Right atrium auricular region (tissue), 2 donors: ENCODE measurements at regions not wholly inside any gene's neighbourhood (a gene's known extent, or its start where the extent isn't known, plus 50 kb on each side); places are given as distances from the start of the nearest gene placed in this dataset.

Source experiments
- DNase-seq: peaks from one replicate; pipeline ENCODE4 v3.0.0-alpha.2; 2019; ENCODE audit warnings: low spot score
- H3K27ac ChIP-seq, 2 donors: fragments of 200-600 bp; sonication (generic); 1 replicate in 1 of 2; 2 replicates in 1 of 2; pipeline ENCODE4 v1.5.1; 2016 to 2019
- H3K27me3 ChIP-seq, 2 donors: fragments of 200-600 bp; sonication (generic); one replicate each; pipeline versions ENCODE4 v1.5.1 to v1.6.0; 2017 to 2019
- H3K36me3 ChIP-seq: fragments of 200-600 bp; sonication (generic); one replicate; pipeline ENCODE4 v1.5.1; 2016
- H3K4me1 ChIP-seq, 2 donors: fragments of 200-600 bp; sonication (generic); one replicate each; pipeline versions ENCODE4 v1.5.1 to v1.6.0; 2017 to 2019
- H3K4me3 ChIP-seq, 2 donors: fragments of 200-600 bp; sonication (generic); 1 replicate in 1 of 2; 2 replicates in 1 of 2; pipeline ENCODE4 v1.5.1; 2017 to 2019; ENCODE audit warnings: mild to moderate bottlenecking in 1 of 2, moderate library complexity in 1 of 2
- H3K9me3 ChIP-seq, 2 donors: fragments of 200-600 bp; sonication (generic); one replicate each; pipeline ENCODE4 v1.5.1; 2019
- TF ChIP-seq, protein P1 (sequence below), 2 donors: fragments of 200-600 bp; sonication (generic); IDR thresholded peaks; one replicate each; pipeline ENCODE4 v1.5.1; 2019; ENCODE audit warnings: antibody characterized with exemption in 2 of 2

DNA sequence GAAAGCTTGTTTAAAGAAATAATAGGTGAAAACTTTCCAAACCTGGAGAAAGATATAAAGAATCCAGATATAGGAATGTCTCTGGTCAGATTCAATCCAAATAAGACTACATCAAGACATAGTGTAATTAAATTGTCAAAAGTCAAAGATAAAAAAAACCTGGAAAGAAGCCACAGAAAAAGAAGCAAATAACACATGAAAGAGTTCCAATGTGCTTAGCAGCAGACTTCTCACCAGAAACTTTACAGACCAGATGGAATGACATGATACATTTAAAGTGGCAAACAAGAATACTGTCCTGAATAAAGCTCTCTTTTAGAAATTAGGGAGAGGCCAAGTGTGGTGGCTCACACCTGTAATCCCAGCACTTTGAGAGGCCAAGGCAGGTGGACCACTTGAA is 1039.9 kb downstream of the KCNT2 start:
- H3K36me3 ChIP-seq, result no peaks in the 10 kb centered on the region
- H3K9me3 ChIP-seq, result peaks cover 0 to 11% of the 10 kb centered on the region in 2 donors
- TF ChIP-seq, protein P1, sequence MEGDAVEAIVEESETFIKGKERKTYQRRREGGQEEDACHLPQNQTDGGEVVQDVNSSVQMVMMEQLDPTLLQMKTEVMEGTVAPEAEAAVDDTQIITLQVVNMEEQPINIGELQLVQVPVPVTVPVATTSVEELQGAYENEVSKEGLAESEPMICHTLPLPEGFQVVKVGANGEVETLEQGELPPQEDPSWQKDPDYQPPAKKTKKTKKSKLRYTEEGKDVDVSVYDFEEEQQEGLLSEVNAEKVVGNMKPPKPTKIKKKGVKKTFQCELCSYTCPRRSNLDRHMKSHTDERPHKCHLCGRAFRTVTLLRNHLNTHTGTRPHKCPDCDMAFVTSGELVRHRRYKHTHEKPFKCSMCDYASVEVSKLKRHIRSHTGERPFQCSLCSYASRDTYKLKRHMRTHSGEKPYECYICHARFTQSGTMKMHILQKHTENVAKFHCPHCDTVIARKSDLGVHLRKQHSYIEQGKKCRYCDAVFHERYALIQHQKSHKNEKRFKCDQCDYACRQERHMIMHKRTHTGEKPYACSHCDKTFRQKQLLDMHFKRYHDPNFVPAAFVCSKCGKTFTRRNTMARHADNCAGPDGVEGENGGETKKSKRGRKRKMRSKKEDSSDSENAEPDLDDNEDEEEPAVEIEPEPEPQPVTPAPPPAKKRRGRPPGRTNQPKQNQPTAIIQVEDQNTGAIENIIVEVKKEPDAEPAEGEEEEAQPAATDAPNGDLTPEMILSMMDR (IDR thresholded peaks at IDR 0.05), result no peak
- no peaks in the 10 kb centered on the region for H3K4me1 ChIP-seq
- no peak overlapping the region for H3K4me3 ChIP-seq
- no peak overlapping the region for H3K27ac ChIP-seq
- no peak for DNase-seq
- H3K27me3 ChIP-seq, result no peaks in the 10 kb centered on the region

DNA sequence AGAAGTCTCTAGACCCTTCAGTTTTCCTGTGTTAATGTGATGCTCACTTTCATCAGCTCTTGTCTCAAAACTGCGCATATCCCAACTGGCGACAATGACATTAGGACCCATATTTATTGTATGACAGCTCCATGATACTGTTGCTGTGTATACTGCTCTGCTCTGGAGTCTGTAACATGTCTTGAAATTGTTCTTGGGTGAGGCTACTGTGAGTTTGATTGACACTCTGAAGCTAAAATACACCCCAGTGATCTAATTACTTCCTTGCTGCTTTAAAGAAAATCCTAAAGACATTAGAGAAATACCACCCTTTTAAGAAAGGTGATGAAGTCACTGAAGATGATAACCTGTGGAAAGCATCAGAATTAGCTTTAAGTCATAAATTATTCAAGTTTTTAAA is 1046.2 kb downstream of the KCNT2 start:
- TF ChIP-seq, protein P1 (IDR thresholded peaks at IDR 0.05), result no peak
- no peak for DNase-seq
- Histone ChIP-seq H3K9me3 (no peaks in the 10 kb centered on the region), H3K27me3 (no peaks in the 10 kb centered on the region), H3K4me1 (no peaks in the 10 kb centered on the region), H3K36me3 (no peaks in the 10 kb centered on the region), H3K27ac (no peak overlapping the region), H3K4me3 (no peak overlapping the region)

DNA sequence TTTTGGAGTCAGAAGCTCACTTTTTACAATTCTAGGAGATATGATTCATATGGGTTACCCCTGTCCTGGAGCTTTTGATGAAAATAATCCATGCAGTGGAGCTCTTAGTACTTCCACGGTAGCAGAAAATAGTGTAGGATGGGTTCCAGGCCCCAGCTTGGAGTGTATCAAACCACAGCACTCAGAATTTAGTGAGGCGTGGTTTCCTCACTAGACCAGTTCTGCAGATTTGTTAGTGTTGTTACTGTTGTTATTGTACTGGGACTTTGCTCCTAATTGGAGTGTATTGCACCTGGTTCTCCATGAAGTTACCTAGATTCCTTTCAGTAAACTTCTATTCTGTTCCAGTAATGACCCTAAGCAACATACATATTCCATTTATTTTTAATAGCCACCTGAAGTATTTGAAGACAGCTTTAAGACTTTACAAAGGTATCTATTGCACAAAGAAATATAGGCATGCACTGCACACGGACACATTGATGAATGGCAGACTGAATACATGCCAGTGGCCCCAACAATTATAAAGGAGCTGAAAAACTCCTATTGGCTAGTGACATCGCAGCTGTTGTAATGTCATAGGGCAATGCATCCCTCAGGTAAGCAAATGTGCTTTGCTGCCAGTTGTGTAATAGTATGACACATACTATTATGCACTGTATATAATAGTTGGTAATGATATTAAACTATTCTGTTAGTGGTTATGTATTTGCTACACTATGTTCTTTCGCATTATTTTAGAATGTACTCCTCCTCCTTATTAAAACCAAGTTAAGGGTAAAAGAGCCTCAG is 1058.0 kb downstream of the KCNT2 start:
- Histone ChIP-seq H3K27me3 (no peaks in the 10 kb centered on the region), H3K9me3 (no peaks in the 10 kb centered on the region), H3K4me3 (no peak overlapping the region), H3K4me1 (no peaks in the 10 kb centered on the region), H3K27ac (no peak overlapping the region), H3K36me3 (no peaks in the 10 kb centered on the region)
- no peak for DNase-seq
- TF ChIP-seq, protein P1 (IDR thresholded peaks at IDR 0.05), result no peak

DNA sequence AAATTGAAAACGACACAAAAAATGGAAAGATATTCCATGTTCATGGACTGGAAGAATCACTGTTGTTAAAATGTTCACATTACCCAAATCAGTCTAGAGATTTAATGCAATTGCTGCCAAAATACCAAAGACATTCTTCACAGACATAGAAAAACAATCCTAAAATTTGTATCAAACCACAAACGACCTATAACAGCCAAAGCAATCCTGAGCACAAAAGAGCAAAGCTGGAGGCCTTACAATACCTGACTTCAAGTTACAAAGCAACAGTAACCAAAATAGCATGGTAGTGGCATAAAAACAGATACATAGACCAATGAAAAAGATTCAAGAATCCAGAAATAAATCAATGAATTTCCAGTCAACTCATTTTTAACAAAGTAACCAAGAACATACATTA is 1077.3 kb downstream of the KCNT2 start:
- no peak overlapping the region for H3K27ac ChIP-seq
- H3K36me3 ChIP-seq, result no peaks in the 10 kb centered on the region
- H3K4me1 ChIP-seq, result no peaks in the 10 kb centered on the region
- no peaks in the 10 kb centered on the region for H3K9me3 ChIP-seq
- no peak for DNase-seq
- H3K27me3 ChIP-seq, result no peaks in the 10 kb centered on the region
- TF ChIP-seq, protein P1 (IDR thresholded peaks at IDR 0.05), result no peak
- H3K4me3 ChIP-seq, result no peak overlapping the region

DNA sequence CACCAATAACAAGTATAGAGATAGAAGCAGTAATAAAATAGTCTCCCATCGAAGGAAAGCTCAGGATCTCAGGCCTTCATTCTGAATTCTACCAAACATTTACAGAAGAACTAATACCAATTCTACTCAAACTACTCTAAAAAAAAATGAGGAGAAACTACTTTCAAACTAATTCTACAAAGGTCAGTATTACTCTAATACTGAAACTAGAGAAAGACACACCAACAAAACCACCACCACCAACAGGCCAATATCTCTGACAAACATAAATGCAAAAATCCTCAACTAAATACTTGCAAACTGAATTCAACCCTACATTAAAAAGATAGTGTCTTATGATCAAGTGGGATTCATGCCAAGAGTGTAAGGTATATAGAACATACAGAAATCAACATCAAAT is 1078.4 kb downstream of the KCNT2 start:
- Histone ChIP-seq H3K36me3 (no peaks in the 10 kb centered on the region), H3K9me3 (no peaks in the 10 kb centered on the region), H3K4me1 (no peaks in the 10 kb centered on the region), H3K27me3 (no peaks in the 10 kb centered on the region), H3K27ac (no peak overlapping the region), H3K4me3 (no peak overlapping the region)
- TF ChIP-seq, protein P1 (IDR thresholded peaks at IDR 0.05), result no peak
- no peak for DNase-seq

DNA sequence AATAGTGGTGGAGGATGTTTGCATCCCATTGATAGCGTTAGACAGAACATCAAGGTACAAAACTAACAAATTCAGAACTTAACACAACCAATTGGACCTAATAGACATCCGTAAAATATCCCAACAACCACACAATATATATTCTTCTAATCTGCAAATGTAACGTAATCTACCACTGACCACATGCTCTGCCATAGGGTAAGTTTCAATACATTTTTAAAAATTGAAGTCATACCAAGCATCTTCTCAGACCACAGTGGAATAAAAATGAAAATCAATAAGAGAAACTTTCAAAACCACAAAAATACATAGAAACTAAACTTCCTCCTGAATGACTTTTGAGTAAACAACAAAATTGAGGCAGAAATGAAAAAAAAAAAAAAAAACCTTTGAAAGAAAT is 1087.5 kb downstream of the KCNT2 start:
- Histone ChIP-seq H3K4me3 (no peak overlapping the region), H3K9me3 (no peaks in the 10 kb centered on the region), H3K36me3 (no peaks in the 10 kb centered on the region), H3K4me1 (no peaks in the 10 kb centered on the region), H3K27me3 (no peaks in the 10 kb centered on the region), H3K27ac (no peak overlapping the region)
- TF ChIP-seq, protein P1 (IDR thresholded peaks at IDR 0.05), result no peak
- no peak for DNase-seq
